K562 (cell line): ENCODE measurements at regions not wholly inside any gene's neighbourhood (a gene's known extent, or its start where the extent isn't known, plus 50 kb on each side); places are given as distances from the start of the nearest gene placed in this dataset.
A peak's percentile ranks its signal among the peaks of the same experiment; 100 is the strongest.

Experiments
- BDP1 ChIP-seq: IDR thresholded peaks from 3 replicates; pipeline ENCODE4 v1.6.1; 2011; ENCODE audit not compliant: insufficient read length, insufficient read depth
- CEBPG ChIP-seq, 3 experiments: fragments of 200-800 bp in 1 of 3; sonication (Bioruptor generic) in 1 of 3; sonication (generic) in 1 of 3; formaldehyde crosslinking in 1 of 3; IDR thresholded peaks in 2 of 3; conservative IDR thresholded peaks in 1 of 3; 2 replicates each; pipeline versions ENCODE4 v1.6.1 to v1.8.0; 2016 to 2022; ENCODE audit warnings: missing compliant biosample characterization in 2 of 3, missing genetic modification characterization in 2 of 3, mild to moderate bottlenecking in 1 of 3, missing genetic modification reagents in 1 of 3
- ESRRA ChIP-seq: fragments of 450-650 bp; IDR thresholded peaks from 2 replicates; pipeline ENCODE4 v1.6.1; 2014; ENCODE audit warnings: low read depth, mild to moderate bottlenecking, moderate library complexity, borderline replicate concordance
- ETV1 ChIP-seq: fragments of 450-650 bp; conservative IDR thresholded peaks from 2 replicates; pipeline ENCODE4 v1.6.1; 2016; ENCODE audit warnings: missing genetic modification characterization, control low read depth, low read depth, missing compliant biosample characterization
- HCFC1 ChIP-seq: IDR thresholded peaks from 2 replicates; pipeline ENCODE4 v1.6.1; 2012; ENCODE audit warnings: low read depth, low read length, improper control_type of control experiment
- HSF4 ChIP-seq: fragments of 250-450 bp; sonication (Bioruptor Pico); IDR thresholded peaks from 2 replicates; pipeline ENCODE4 v2.1.2; 2022; ENCODE audit warnings: mild to moderate bottlenecking, moderate library complexity, borderline replicate concordance
- KHSRP ChIP-seq: fragments of 450-650 bp; IDR thresholded peaks from 2 replicates; pipeline ENCODE4 v1.6.1; 2017
- NEUROD1 ChIP-seq: fragments of 150-350 bp; IDR thresholded peaks from 2 replicates; pipeline ENCODE4 v1.6.1; 2014; ENCODE audit warnings: borderline replicate concordance, low read length, low read depth; ENCODE audit not compliant: partially characterized antibody
- NFIC ChIP-seq: fragments of 450-650 bp; IDR thresholded peaks from 2 replicates; pipeline ENCODE4 v1.6.1; 2017; ENCODE audit warnings: mild to moderate bottlenecking, inconsistent platforms
- PCBP2 ChIP-seq: fragments of 200-400 bp; formaldehyde crosslinking; IDR thresholded peaks from 2 replicates; pipeline ENCODE4 v1.6.1; 2018; ENCODE audit warnings: low read length, low read depth, mild to moderate bottlenecking, moderate library complexity; ENCODE audit not compliant: poor library complexity, severe bottlenecking
- RFX5 ChIP-seq: IDR thresholded peaks from 2 replicates; pipeline ENCODE4 v1.6.1; 2011; ENCODE audit warnings: low read depth, mild to moderate bottlenecking, improper control_type of control experiment, low read length
- SMARCA4 ChIP-seq: fragments of 450-650 bp; IDR thresholded peaks from 2 replicates; pipeline ENCODE4 v1.6.1; 2016
- SMARCC2 ChIP-seq: fragments of 450-650 bp; IDR thresholded peaks from 2 replicates; pipeline ENCODE4 v1.6.1; 2017; ENCODE audit warnings: antibody characterized with exemption, moderate library complexity, mild to moderate bottlenecking, low read depth
- TCFL5 ChIP-seq: fragments of 250-450 bp; sonication (Bioruptor Pico); conservative IDR thresholded peaks from 2 replicates; pipeline ENCODE4 v1.6.1; 2021; ENCODE audit warnings: mild to moderate bottlenecking, moderate library complexity, matching md5 sums
- YY1 ChIP-seq, 3 experiments: IDR thresholded peaks; 2 replicates each; pipeline ENCODE4 v1.6.1; 2011; ENCODE audit warnings: low read length in 2 of 3, mild to moderate bottlenecking in 2 of 3, moderate library complexity in 2 of 3, borderline replicate concordance in 1 of 3, control low read depth in 1 of 3, low read depth in 1 of 3; ENCODE audit not compliant: insufficient read depth in 3 of 3, insufficient replicate concordance in 2 of 3, control insufficient read depth in 1 of 3, insufficient read length in 1 of 3; ENCODE audit errors: extremely low read depth in 1 of 3
- TF ChIP-seq, protein P1 (sequence below): fragments of 450-650 bp; IDR thresholded peaks from 2 replicates; pipeline ENCODE4 v1.7.1; 2018; ENCODE audit warnings: mild to moderate bottlenecking, low read depth; ENCODE audit not compliant: partially characterized antibody
- TF ChIP-seq, protein P2 (sequence below): sonication (generic); formaldehyde crosslinking; IDR thresholded peaks from 2 replicates; pipeline ENCODE4 v1.8.0; 2022; ENCODE audit warnings: mild to moderate bottlenecking, missing genetic modification reagents
- TF ChIP-seq, protein P3 (sequence below): sonication (generic); formaldehyde crosslinking; IDR thresholded peaks from 2 replicates; pipeline ENCODE4 v1.8.0; 2022; ENCODE audit warnings: mild to moderate bottlenecking, missing genetic modification reagents, borderline replicate concordance
- TF ChIP-seq, protein P4 (sequence below), 2 experiments: fragments of 200-800 bp in 1 of 2; sonication (Bioruptor generic) in 1 of 2; sonication (generic) in 1 of 2; formaldehyde crosslinking in 1 of 2; IDR thresholded peaks in 1 of 2; conservative IDR thresholded peaks in 1 of 2; 2 replicates each; pipeline versions ENCODE4 v1.5.0 to v1.6.1; 2016 to 2020; ENCODE audit warnings: missing compliant biosample characterization in 1 of 2, missing genetic modification characterization in 1 of 2, missing genetic modification reagents in 1 of 2

DNA sequence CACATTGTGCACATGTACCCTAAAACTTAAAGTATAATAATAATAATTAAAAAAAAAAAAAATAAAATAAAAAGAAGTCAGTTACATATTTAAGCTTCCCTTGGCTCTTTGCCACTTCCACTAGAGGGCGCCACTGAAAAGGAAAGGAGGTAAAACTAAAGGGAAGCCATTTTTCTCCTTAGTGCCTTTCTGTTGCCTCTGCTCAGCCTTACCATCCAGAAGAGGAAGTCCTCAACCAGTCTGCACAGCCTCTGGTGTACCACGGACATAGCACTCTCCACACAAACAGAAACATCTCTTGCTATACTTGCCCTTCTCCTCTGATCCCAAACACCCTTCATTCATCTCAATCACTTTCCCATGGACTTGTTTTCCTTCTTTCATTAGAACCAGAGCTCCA is 169.0 kb upstream of the EEA1 start (continued):
- TF ChIP-seq ESRRA (no peak), BDP1 (no peak), NFIC (peak; percentile 98), ETV1 (tag) (no peak), PCBP2 (no peak), RFX5 (no peak), TCFL5 (CRISPR knock-in tag) (no peak), SMARCA4 (no peak), HCFC1 (no peak), CEBPG (CRISPR knock-in tag; IDR thresholded peaks at IDR 0.05) (no peak), CEBPG (tag; conservative IDR thresholded peaks at IDR 0.05 in 1 of 2, IDR thresholded peaks at IDR 0.05 in 1 of 2) (no peak), HSF4 (CRISPR knock-in tag) (no peak), NEUROD1 (no peak), SMARCC2 (no peak), KHSRP (no peak), YY1 (IDR thresholded peaks at IDR 0.05; ENCODE audit: borderline replicate concordance in 1 of 3, control insufficient read depth in 1 of 3, extremely low read depth in 1 of 3, insufficient read depth in 3 of 3, insufficient read length in 1 of 3, insufficient replicate concordance in 2 of 3, low read depth in 1 of 3, low read length in 2 of 3) (peak in 2 of 3 experiments; percentile 71 to 87)
- TF ChIP-seq, protein P1, sequence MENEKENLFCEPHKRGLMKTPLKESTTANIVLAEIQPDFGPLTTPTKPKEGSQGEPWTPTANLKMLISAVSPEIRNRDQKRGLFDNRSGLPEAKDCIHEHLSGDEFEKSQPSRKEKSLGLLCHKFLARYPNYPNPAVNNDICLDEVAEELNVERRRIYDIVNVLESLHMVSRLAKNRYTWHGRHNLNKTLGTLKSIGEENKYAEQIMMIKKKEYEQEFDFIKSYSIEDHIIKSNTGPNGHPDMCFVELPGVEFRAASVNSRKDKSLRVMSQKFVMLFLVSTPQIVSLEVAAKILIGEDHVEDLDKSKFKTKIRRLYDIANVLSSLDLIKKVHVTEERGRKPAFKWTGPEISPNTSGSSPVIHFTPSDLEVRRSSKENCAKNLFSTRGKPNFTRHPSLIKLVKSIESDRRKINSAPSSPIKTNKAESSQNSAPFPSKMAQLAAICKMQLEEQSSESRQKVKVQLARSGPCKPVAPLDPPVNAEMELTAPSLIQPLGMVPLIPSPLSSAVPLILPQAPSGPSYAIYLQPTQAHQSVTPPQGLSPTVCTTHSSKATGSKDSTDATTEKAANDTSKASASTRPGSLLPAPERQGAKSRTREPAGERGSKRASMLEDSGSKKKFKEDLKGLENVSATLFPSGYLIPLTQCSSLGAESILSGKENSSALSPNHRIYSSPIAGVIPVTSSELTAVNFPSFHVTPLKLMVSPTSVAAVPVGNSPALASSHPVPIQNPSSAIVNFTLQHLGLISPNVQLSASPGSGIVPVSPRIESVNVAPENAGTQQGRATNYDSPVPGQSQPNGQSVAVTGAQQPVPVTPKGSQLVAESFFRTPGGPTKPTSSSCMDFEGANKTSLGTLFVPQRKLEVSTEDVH, result no peak
- TF ChIP-seq, protein P2, sequence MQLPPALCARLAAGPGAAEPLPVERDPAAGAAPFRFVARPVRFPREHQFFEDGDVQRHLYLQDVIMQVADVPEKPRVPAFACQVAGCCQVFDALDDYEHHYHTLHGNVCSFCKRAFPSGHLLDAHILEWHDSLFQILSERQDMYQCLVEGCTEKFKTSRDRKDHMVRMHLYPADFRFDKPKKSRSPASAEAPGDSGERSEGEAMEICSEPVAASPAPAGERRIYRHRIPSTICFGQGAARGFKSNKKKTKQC (CRISPR knock-in tag), result no peak
- TF ChIP-seq, protein P3, sequence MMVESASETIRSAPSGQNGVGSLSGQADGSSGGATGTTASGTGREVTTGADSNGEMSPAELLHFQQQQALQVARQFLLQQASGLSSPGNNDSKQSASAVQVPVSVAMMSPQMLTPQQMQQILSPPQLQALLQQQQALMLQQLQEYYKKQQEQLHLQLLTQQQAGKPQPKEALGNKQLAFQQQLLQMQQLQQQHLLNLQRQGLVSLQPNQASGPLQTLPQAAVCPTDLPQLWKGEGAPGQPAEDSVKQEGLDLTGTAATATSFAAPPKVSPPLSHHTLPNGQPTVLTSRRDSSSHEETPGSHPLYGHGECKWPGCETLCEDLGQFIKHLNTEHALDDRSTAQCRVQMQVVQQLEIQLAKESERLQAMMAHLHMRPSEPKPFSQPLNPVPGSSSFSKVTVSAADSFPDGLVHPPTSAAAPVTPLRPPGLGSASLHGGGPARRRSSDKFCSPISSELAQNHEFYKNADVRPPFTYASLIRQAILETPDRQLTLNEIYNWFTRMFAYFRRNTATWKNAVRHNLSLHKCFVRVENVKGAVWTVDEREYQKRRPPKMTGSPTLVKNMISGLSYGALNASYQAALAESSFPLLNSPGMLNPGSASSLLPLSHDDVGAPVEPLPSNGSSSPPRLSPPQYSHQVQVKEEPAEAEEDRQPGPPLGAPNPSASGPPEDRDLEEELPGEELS (CRISPR knock-in tag), result no peak
- TF ChIP-seq, protein P4, sequence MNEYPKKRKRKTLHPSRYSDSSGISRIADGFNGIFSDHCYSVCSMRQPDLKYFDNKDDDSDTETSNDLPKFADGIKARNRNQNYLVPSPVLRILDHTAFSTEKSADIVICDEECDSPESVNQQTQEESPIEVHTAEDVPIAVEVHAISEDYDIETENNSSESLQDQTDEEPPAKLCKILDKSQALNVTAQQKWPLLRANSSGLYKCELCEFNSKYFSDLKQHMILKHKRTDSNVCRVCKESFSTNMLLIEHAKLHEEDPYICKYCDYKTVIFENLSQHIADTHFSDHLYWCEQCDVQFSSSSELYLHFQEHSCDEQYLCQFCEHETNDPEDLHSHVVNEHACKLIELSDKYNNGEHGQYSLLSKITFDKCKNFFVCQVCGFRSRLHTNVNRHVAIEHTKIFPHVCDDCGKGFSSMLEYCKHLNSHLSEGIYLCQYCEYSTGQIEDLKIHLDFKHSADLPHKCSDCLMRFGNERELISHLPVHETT (CRISPR knock-in tag; conservative IDR thresholded peaks at IDR 0.05 in 1 of 2, IDR thresholded peaks at IDR 0.05 in 1 of 2), result peak in 1 of 2 experiments; percentile 65; a peak in 1 of 4 replicates
